ENCODE measurements at regions not wholly inside any gene's neighbourhood (a gene's known extent, or its start where the extent isn't known, plus 50 kb on each side); places are given as distances from the start of the nearest gene placed in this dataset.

DNA sequence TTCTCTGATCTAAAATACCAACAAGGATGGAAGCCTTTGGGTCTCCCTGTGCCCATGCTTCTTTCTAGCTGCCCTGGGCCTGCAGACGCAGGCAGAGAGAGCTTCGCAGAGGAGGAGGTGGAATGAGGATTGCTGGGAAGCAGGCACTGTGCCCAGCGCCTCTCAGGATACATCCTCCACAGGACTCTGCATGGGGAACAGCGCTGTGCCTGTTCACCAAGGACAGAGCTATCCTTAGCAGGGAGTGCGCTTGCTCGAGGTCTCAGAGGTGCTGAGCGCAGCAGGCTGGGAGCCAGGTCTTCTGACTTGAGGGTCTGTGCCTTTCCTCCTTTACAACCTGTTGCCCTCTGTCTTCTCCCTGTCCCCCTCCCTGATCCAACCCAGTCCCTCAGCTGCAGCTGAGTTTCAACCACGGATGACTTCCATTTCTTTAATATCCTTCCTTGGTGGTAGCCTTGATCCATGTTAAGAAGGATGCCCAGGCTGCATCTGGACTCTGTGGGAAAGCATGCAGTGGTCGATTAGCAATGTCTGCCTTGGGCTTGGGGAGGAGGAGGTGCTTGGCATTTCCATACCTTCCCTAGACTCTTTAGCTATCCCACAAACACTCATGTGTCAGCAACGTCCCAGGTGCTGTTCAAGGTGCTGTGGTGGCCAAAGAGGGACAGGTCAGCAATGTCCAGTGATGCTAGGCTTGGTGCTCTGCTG, 219.6 kb upstream of the GPR26 start:
- TF ChIP-seq L3MBTL2 (conservative IDR thresholded peaks at IDR 0.05) (no peak), FOXK2 (IDR thresholded peaks at IDR 0.05) (no peak), HDGF (IDR thresholded peaks at IDR 0.05; ENCODE audit: borderline replicate concordance) (no peak), BHLHE40 (IDR thresholded peaks at IDR 0.05; ENCODE audit: borderline replicate concordance) (no peak), FOXM1 (IDR thresholded peaks at IDR 0.05; ENCODE audit: borderline replicate concordance) (no peak), SUZ12 (IDR thresholded peaks at IDR 0.05) (no peak)
- TF ChIP-seq, protein P1, sequence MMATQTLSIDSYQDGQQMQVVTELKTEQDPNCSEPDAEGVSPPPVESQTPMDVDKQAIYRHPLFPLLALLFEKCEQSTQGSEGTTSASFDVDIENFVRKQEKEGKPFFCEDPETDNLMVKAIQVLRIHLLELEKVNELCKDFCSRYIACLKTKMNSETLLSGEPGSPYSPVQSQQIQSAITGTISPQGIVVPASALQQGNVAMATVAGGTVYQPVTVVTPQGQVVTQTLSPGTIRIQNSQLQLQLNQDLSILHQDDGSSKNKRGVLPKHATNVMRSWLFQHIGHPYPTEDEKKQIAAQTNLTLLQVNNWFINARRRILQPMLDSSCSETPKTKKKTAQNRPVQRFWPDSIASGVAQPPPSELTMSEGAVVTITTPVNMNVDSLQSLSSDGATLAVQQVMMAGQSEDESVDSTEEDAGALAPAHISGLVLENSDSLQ (IDR thresholded peaks at IDR 0.05): no peak

Data from HEK293T (cell line).